Smooth muscle cell (in vitro differentiated cells): ENCODE measurements at regions not wholly inside any gene's neighbourhood (a gene's known extent, or its start where the extent isn't known, plus 50 kb on each side); places are given as distances from the start of the nearest gene placed in this dataset.

Experiments used
- DNase-seq: peaks from one replicate; lab custom pipeline; 2025; ENCODE audit not compliant: unreplicated experiment; lab: John Stamatoyannopoulos, UW
- H2AFZ ChIP-seq: fragments of 200-600 bp; sonication (generic); 2 replicates; pipeline ENCODE4 v1.6.0; 2016; ENCODE audit warnings: antibody characterized with exemption, low read depth, mild to moderate bottlenecking
- H3F3A ChIP-seq: fragments of 200-600 bp; sonication (generic); 2 replicates; pipeline ENCODE4 v1.6.0; 2017; ENCODE audit warnings: antibody characterized with exemption, low read depth
- H3K27ac ChIP-seq: fragments of 200-600 bp; sonication (generic); 2 replicates; pipeline ENCODE4 v1.5.1; 2016; ENCODE audit warnings: low read depth, mild to moderate bottlenecking
- H3K27me3 ChIP-seq: fragments of 200-600 bp; sonication (generic); 2 replicates; pipeline ENCODE4 v1.6.1; 2016; ENCODE audit warnings: low read depth, mild to moderate bottlenecking
- H3K36me3 ChIP-seq: fragments of 200-600 bp; sonication (generic); 2 replicates; pipeline ENCODE4 v1.5.1; 2016; ENCODE audit warnings: low read depth
- H3K4me1 ChIP-seq: fragments of 200-600 bp; sonication (generic); 2 replicates; pipeline ENCODE4 v1.5.1; 2016; ENCODE audit warnings: low read depth
- H3K4me2 ChIP-seq: fragments of 200-600 bp; sonication (generic); 2 replicates; pipeline ENCODE4 v1.6.0; 2016; ENCODE audit warnings: mild to moderate bottlenecking
- H3K4me3 ChIP-seq: fragments of 200-600 bp; sonication (generic); 2 replicates; pipeline ENCODE4 v1.5.1; 2016; ENCODE audit warnings: mild to moderate bottlenecking
- H3K79me2 ChIP-seq: fragments of 200-600 bp; sonication (generic); 2 replicates; pipeline ENCODE4 v1.6.0; 2016; ENCODE audit warnings: low read depth, mild to moderate bottlenecking
- H3K9ac ChIP-seq: fragments of 200-600 bp; sonication (generic); 2 replicates; pipeline ENCODE4 v1.6.0; 2016; ENCODE audit warnings: low read depth
- H3K9me3 ChIP-seq: fragments of 200-600 bp; sonication (generic); replicated peaks from 2 replicates; pipeline ENCODE4 v1.5.1; 2016; ENCODE audit warnings: low read depth
- H4K20me1 ChIP-seq: fragments of 200-600 bp; sonication (generic); 2 replicates; pipeline ENCODE4 v1.6.0; 2016; ENCODE audit warnings: low read depth
- WGBS: methylation state at CpG from one replicate; pipeline ENCODE4 v1.1.7; 2016; ENCODE audit warnings: low lambda C conversion rate; 5-methylcytosine and 5-hydroxymethylcytosine counted together
- TF ChIP-seq, protein P1 (sequence below): fragments of 200-600 bp; sonication (generic); IDR thresholded peaks from 2 replicates; pipeline ENCODE4 v1.5.1; 2017; ENCODE audit warnings: borderline replicate concordance, mild to moderate bottlenecking, antibody characterized with exemption; ENCODE audit not compliant: insufficient read depth, poor library complexity, severe bottlenecking

DNA sequence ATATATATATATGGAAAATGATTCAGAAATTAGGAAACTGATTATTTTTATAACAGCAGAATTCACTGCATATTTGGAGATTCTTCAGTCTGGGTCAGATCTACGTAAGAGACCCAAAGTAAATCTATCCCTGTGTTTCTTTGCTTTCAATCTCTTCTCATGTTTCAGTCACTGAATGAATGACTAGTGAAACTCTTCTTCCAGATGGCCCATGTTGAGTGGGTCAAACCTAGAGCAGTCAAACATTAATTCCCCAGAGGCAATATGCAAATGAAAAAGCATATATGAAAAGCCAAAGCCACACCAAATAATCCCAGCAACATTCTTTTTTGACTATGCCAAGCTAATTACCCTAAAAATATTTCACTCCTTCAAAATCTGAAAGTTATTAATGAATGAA lies 317.3 kb downstream of the RBM43 start:
- no peak overlapping the region for H3K9ac ChIP-seq
- no peaks in the 10 kb centered on the region for H4K20me1 ChIP-seq
- TF ChIP-seq, protein P1, sequence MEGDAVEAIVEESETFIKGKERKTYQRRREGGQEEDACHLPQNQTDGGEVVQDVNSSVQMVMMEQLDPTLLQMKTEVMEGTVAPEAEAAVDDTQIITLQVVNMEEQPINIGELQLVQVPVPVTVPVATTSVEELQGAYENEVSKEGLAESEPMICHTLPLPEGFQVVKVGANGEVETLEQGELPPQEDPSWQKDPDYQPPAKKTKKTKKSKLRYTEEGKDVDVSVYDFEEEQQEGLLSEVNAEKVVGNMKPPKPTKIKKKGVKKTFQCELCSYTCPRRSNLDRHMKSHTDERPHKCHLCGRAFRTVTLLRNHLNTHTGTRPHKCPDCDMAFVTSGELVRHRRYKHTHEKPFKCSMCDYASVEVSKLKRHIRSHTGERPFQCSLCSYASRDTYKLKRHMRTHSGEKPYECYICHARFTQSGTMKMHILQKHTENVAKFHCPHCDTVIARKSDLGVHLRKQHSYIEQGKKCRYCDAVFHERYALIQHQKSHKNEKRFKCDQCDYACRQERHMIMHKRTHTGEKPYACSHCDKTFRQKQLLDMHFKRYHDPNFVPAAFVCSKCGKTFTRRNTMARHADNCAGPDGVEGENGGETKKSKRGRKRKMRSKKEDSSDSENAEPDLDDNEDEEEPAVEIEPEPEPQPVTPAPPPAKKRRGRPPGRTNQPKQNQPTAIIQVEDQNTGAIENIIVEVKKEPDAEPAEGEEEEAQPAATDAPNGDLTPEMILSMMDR, result no peak
- H3K9me3 ChIP-seq, result no peaks in the 10 kb centered on the region
- H3K4me2 ChIP-seq, result no peak overlapping the region
- H3F3A ChIP-seq, result no peaks in the 10 kb centered on the region
- H3K27ac ChIP-seq, result no peak overlapping the region
- no peaks in the 10 kb centered on the region for H3K79me2 ChIP-seq
- no peak overlapping the region for H3K4me3 ChIP-seq
- WGBS, result 95% methylated on average over 1 of the region's 1 CpG
- H3K4me1 ChIP-seq, result no peaks in the 10 kb centered on the region
- no peak overlapping the region for H2AFZ ChIP-seq
- no peak for DNase-seq
- H3K36me3 ChIP-seq, result no peaks in the 10 kb centered on the region
- no peaks in the 10 kb centered on the region for H3K27me3 ChIP-seq

DNA sequence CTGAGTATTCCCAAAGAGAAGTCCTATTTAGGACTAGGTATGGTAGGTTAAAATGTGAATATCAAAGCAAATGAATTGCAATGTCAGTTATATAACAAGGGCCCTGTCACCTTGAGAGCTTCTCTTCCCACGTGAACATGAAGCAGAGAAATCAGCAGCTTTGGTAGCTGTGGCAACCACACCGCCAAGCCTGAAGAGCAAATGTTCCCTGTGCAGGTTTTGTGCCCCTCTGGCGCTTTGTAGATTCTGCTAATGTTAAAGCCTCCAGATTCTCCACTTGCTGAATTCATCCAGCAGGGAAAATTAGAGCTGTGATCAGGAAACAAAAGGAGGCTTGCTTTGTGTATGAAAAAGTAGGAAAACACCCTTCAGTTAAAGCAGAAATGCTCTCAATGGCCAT lies 322.6 kb downstream of the RBM43 start:
- H3K4me3 ChIP-seq, result no peak overlapping the region
- no peaks in the 10 kb centered on the region for H3K79me2 ChIP-seq
- WGBS, result 77% methylated on average over 3 of the region's 3 CpGs
- H3K9me3 ChIP-seq, result no peaks in the 10 kb centered on the region
- no peaks in the 10 kb centered on the region for H3K36me3 ChIP-seq
- TF ChIP-seq, protein P1, result no peak
- no peaks in the 10 kb centered on the region for H3K4me1 ChIP-seq
- no peak for DNase-seq
- no peaks in the 10 kb centered on the region for H3F3A ChIP-seq
- H2AFZ ChIP-seq, result no peak overlapping the region
- no peak overlapping the region for H3K4me2 ChIP-seq
- H4K20me1 ChIP-seq, result no peaks in the 10 kb centered on the region
- no peaks in the 10 kb centered on the region for H3K27me3 ChIP-seq
- H3K9ac ChIP-seq, result no peak overlapping the region
- no peak overlapping the region for H3K27ac ChIP-seq

DNA sequence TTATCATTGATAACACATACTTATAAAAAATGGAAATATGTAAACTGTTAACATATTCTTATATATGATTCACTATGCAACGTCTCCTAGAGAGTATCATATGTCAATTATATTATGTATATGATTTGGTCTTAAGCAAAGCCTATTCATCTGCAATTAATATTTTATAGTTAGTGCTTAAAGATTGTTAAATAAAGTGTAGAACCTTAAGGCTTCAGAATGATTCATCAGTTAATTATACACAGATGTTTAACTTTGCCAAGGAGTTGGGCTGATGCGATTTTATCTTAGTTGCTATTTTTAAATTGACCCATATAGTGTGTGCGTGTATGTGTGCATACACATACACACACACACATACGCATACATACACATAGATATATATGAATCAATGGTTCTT lies 323.1 kb downstream of the RBM43 start:
- 70% methylated on average over 4 of the region's 4 CpGs for WGBS

DNA sequence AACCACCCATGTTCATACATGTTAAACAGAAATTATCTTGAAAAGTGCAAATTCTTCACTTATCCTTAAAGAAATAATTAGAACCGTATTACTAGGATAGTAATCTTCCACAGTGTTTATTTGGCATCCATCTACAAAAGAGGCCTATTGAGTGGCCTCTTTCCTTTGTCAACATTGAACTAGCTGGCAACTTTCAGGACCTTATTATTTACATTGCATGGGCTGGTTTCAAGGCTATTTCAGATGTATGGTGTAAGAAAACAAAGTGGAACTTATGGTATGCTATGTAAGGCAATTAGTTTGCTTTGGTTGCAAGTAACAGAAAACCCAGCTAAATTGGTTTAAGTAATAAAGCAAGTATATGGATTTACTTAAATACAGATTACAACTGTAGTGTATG lies 324.6 kb downstream of the RBM43 start:
- TF ChIP-seq, protein P1, result no peak
- Histone ChIP-seq H3F3A (no peaks in the 10 kb centered on the region), H3K4me3 (no peak overlapping the region), H3K9me3 (no peaks in the 10 kb centered on the region), H3K4me1 (no peaks in the 10 kb centered on the region), H3K4me2 (no peak overlapping the region), H3K79me2 (no peaks in the 10 kb centered on the region), H3K27ac (no peak overlapping the region), H3K27me3 (no peaks in the 10 kb centered on the region), H3K36me3 (no peaks in the 10 kb centered on the region), H4K20me1 (no peaks in the 10 kb centered on the region), H2AFZ (no peak overlapping the region), H3K9ac (no peak overlapping the region)
- 85% methylated on average over 1 of the region's 1 CpG for WGBS
- no peak for DNase-seq

More for the DNA sequence above, 323.1 kb downstream of the RBM43 start:
- no peak for DNase-seq
- Histone ChIP-seq H3K9me3 (no peaks in the 10 kb centered on the region), H3K27me3 (no peaks in the 10 kb centered on the region), H3K9ac (no peak overlapping the region), H3K79me2 (no peaks in the 10 kb centered on the region), H3K36me3 (no peaks in the 10 kb centered on the region), H4K20me1 (no peaks in the 10 kb centered on the region), H3K27ac (no peak overlapping the region), H3K4me2 (no peak overlapping the region), H3K4me3 (no peak overlapping the region), H3K4me1 (no peaks in the 10 kb centered on the region), H2AFZ (no peak overlapping the region), H3F3A (no peaks in the 10 kb centered on the region)
- TF ChIP-seq, protein P1, result no peak
